ENCODE measurements at regions not wholly inside any gene's neighbourhood (a gene's known extent, or its start where the extent isn't known, plus 50 kb on each side); places are given as distances from the start of the nearest gene placed in this dataset.
"Not testable (repeated sequence)": the region's sequence is repeated elsewhere in the genome, so short reads cannot be mapped to it uniquely, and the experiment has no call there.

DNA sequence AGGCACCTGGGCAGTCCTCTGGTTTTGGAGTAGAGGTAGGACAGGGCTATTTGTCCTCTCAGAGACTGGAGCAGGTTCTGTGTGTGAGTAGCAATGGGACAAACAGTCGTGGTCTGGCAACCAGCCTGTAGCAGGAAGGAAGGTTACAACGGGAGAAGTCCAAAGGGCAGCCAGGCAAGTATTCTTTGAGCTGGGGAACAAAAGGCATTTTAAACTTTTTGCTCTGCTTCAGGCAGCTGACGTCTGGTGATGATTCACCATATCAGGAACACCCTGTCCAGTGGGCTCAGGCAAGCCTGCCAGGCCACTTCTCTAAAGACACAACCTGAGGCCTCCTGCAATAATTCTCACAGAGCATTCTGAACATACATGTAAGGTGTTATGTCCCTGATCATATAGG is 215.8 kb downstream of the FAM72C start:
- TF ChIP-seq CTCF, EP300 (IDR thresholded peaks at IDR 0.05): not testable (repeated sequence)

All from suprapubic skin (tissue), 3 donors.